Effector memory CD8-positive, alpha-beta T cell (primary cell): ENCODE measurements at regions not wholly inside any gene's neighbourhood (a gene's known extent, or its start where the extent isn't known, plus 50 kb on each side); places are given as distances from the start of the nearest gene placed in this dataset.
"Not testable (repeated sequence)": the region's sequence is repeated elsewhere in the genome, so short reads cannot be mapped to it uniquely, and the experiment has no call there.

Experiments used
- ATAC-seq: fragments of 150-1000 bp; cut with Tn5 transposase; replicated peaks from 2 replicates; pipeline ENCODE4 v1.10.0; 2021; ENCODE audit warnings: mild to moderate bottlenecking, moderate library complexity
- DNase-seq, 3 experiments: peaks; one replicate each; pipeline ENCODE4 v3.0.0; 2021
- H3K27ac Mint-ChIP-seq, 2 donors: one replicate each; pipeline ENCODE4 v1.8.0; 2022; ENCODE audit warnings: mild to moderate bottlenecking in 2 of 2, mixed read lengths in 2 of 2, moderate library complexity in 2 of 2
- H3K27me3 Mint-ChIP-seq, 2 donors: one replicate each; pipeline ENCODE4 v1.8.0; 2022; ENCODE audit warnings: mixed read lengths in 2 of 2
- H3K36me3 Mint-ChIP-seq: one replicate; pipeline ENCODE4 v1.8.0; 2022; ENCODE audit warnings: mild to moderate bottlenecking, moderate library complexity, mixed read lengths; ENCODE audit not compliant: insufficient read depth
- H3K4me1 Mint-ChIP-seq, 2 donors: one replicate each; pipeline ENCODE4 v1.8.0; 2022; ENCODE audit warnings: low read depth in 2 of 2, mixed read lengths in 2 of 2
- H3K4me3 Mint-ChIP-seq, 2 donors: one replicate each; pipeline ENCODE4 v1.8.0; 2022; ENCODE audit warnings: mild to moderate bottlenecking in 2 of 2, mixed read lengths in 2 of 2, moderate library complexity in 2 of 2
- H3K9me3 Mint-ChIP-seq, 2 donors: one replicate each; pipeline ENCODE4 v1.8.0; 2022; ENCODE audit warnings: mixed read lengths in 2 of 2

- H3K27ac Mint-ChIP-seq, result no peak overlapping the region
- no peaks in the 10 kb centered on the region for H3K27me3 Mint-ChIP-seq
- peaks cover 0 to 2% of the 10 kb centered on the region in 2 donors for H3K9me3 Mint-ChIP-seq
- ATAC-seq, result no peak
- no peak for DNase-seq
- no peaks in the 10 kb centered on the region for H3K36me3 Mint-ChIP-seq
- H3K4me3 Mint-ChIP-seq, result no peak overlapping the region
- H3K4me1 Mint-ChIP-seq, result no peaks in the 10 kb centered on the region
Observed at GRCh38 chr4:188987011-188987410, 847.8 kb downstream of the TRIML1 start.

- Mint-ChIP-seq H3K36me3 (no peaks in the 10 kb centered on the region), H3K4me3 (no peak overlapping the region), H3K4me1 (no peaks in the 10 kb centered on the region), H3K27me3 (no peaks in the 10 kb centered on the region), H3K27ac (no peak overlapping the region), H3K9me3 (peaks cover 3 to 5% of the 10 kb centered on the region in 2 donors)
- DNase-seq (no peak), ATAC-seq (no peak)
Observed at GRCh38 chr4:188988131-188988530, 848.9 kb downstream of the TRIML1 start.

DNA sequence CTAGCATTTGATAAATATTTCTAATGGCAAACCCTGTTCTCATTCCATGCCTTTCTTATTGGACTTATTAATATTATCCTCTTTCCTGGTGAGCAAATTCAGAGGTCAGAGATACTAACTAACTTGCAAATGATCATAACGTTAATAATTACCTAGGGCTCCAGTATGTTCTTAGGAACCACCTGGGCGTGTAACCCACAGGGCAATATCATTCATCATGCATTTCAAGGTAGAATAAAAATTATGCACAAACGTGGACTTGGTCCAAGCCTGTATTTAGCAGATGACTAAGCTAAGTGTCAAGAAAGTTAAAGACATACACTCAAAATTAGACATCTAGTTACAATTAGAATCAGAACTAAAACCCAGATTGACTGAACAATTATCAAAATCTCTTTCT is 850.1 kb downstream of the TRIML1 start:
- no peaks in the 10 kb centered on the region for H3K36me3 Mint-ChIP-seq
- no peak overlapping the region for H3K4me3 Mint-ChIP-seq
- no peak for DNase-seq
- H3K4me1 Mint-ChIP-seq, result no peaks in the 10 kb centered on the region
- no peak overlapping the region for H3K27ac Mint-ChIP-seq
- H3K27me3 Mint-ChIP-seq, result no peaks in the 10 kb centered on the region
- peaks cover 5 to 6% of the 10 kb centered on the region in 2 donors for H3K9me3 Mint-ChIP-seq
- ATAC-seq, result no peak

DNA sequence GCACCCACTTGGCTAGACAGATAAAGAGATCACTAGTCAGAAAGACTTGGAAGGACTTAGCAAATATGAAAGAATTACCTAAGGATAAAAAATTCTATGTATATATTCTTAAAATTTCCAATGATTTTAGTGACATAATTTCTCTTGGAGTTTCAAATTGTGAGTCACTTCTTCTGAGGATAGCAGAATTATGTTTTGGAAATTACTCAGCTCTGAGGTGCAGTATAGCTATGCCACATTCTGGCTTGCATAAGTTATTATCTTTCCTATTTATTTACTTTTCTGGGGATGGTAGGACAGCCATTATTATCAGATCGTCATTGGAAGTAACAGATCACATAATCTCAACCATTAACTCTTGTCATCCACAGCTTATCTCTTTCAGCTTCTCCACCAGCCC is 853.5 kb downstream of the TRIML1 start:
- DNase-seq (no peak), ATAC-seq (no peak)
- H3K27ac Mint-ChIP-seq, result no peak overlapping the region
- no peaks in the 10 kb centered on the region for H3K36me3 Mint-ChIP-seq
- H3K9me3 Mint-ChIP-seq, result peaks cover 3 to 11% of the 10 kb centered on the region in 2 donors
- no peak overlapping the region for H3K4me3 Mint-ChIP-seq
- H3K27me3 Mint-ChIP-seq, result no peaks in the 10 kb centered on the region
- H3K4me1 Mint-ChIP-seq, result no peaks in the 10 kb centered on the region

DNA sequence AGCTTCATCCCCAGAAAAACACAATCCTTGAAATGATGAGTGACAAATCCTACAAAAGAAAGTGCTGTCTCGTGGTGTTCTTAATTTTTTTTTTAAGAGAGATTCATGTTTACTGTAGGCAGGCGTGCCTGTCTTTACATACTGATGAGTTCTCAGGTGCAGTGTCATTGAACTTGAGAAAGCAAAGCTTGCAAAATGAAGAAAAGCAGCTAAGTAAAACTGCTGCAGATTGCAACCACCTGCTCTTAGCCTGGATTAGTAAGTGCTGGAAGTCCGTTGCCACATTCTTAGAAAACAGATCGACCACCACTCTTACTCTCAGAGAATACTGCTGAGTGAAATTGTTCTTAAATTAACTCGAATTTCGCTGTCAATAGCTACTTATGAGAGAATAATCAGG is 854.6 kb downstream of the TRIML1 start:
- no peaks in the 10 kb centered on the region for H3K27me3 Mint-ChIP-seq
- DNase-seq (no peak), ATAC-seq (no peak)
- H3K4me1 Mint-ChIP-seq, result no peaks in the 10 kb centered on the region
- H3K9me3 Mint-ChIP-seq, result peaks cover 3 to 16% of the 10 kb centered on the region in 2 donors
- H3K27ac Mint-ChIP-seq, result no peak overlapping the region
- no peaks in the 10 kb centered on the region for H3K36me3 Mint-ChIP-seq
- H3K4me3 Mint-ChIP-seq, result no peak overlapping the region

DNA sequence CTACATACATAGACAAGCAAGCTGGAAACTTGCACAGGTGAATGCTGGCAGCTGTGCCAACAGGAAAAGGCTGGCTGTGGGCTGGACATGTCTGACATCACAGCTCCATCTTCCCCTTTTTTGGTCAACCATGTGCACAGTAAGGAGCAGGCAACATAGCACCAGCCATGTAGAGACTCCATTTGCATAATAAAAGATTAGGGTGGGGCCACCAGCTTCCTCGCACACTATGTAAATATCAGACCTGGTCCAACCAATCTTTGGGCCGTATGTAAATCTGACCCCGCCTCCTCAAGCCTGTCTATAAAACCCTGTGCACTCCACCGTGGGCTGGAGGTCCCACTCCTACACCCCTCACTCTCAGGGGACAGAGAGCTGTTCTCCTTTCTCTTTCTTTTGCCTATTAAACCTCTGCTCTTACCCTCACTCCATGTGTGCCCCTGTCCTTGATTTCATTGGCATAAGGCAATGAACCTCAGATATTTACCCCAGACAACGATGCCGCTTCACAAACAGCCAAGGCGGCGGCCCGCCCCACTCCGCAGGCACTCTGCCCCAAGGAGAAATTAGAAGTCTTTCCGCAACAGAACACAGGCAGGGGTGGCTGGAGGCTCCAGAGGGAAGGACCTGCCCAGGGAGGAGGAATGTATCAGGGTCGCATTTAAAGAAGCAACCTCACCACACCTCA is 862.2 kb downstream of the TRIML1 start:
- DNase-seq, result no peak
- Mint-ChIP-seq H3K4me3 (no peak overlapping the region), H3K4me1 (no peaks in the 10 kb centered on the region), H3K9me3 (peaks cover 7 to 15% of the 10 kb centered on the region in 2 donors), H3K27me3 (no peaks in the 10 kb centered on the region), H3K36me3 (no peaks in the 10 kb centered on the region), H3K27ac (no peak overlapping the region)
- ATAC-seq, result no peak

DNA sequence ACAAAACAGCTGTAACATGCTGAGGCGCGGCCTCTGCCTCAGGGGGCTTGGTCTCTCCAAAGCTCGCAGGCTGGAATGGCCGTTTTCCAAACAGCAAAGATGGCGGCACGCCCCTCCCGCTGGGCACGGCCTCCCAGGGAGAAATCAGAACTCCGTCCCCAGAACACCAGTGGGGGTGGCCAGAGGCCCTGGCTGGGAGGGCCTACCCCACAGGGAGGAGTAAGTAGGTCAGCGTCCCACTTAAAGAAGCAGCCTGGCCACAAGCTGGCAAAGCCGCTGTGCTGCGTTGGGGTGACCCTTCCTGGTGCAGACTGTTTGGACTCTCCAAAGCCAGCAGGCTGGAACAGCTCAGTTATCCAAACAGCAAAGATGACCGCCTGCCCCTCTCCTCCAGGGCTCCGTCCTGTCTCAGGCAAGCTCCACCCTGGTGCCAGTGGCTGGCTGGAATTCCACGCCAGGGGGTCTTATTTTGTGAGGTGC is 862.8 kb downstream of the TRIML1 start:
- H3K4me3 Mint-ChIP-seq, result no peak overlapping the region
- DNase-seq (no peak), ATAC-seq (no peak)
- no peak overlapping the region for H3K27ac Mint-ChIP-seq
- H3K36me3 Mint-ChIP-seq, result no peaks in the 10 kb centered on the region
- H3K9me3 Mint-ChIP-seq, result peaks cover 7 to 12% of the 10 kb centered on the region in 2 donors
- H3K27me3 Mint-ChIP-seq, result no peaks in the 10 kb centered on the region
- H3K4me1 Mint-ChIP-seq, result no peaks in the 10 kb centered on the region

DNA sequence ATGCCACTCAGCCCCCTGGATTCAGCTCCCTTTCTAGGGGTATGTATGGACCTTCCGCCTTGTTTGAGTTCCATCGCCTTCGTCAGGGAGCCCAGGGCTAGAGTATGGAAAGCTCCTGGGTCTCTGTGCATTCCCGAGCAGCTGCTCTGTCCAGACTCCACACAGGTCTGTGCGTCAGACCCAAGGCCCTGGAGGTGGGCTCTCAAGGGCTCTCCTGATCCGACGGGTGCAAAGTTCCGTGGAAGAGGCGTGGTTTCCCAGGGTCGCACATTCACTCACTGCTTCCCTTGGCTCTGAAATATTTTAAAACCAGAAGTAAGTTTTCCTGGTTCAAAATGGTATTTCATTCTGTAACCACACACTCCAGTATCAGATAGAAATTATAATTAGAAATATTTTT is 863.2 kb downstream of the TRIML1 start:
- no peak overlapping the region for H3K4me3 Mint-ChIP-seq
- H3K27me3 Mint-ChIP-seq, result no peaks in the 10 kb centered on the region
- DNase-seq, result no peak
- no peaks in the 10 kb centered on the region for H3K36me3 Mint-ChIP-seq
- no peak for ATAC-seq
- no peaks in the 10 kb centered on the region for H3K4me1 Mint-ChIP-seq
- peaks cover 7 to 12% of the 10 kb centered on the region in 2 donors for H3K9me3 Mint-ChIP-seq
- H3K27ac Mint-ChIP-seq, result no peak overlapping the region

DNA sequence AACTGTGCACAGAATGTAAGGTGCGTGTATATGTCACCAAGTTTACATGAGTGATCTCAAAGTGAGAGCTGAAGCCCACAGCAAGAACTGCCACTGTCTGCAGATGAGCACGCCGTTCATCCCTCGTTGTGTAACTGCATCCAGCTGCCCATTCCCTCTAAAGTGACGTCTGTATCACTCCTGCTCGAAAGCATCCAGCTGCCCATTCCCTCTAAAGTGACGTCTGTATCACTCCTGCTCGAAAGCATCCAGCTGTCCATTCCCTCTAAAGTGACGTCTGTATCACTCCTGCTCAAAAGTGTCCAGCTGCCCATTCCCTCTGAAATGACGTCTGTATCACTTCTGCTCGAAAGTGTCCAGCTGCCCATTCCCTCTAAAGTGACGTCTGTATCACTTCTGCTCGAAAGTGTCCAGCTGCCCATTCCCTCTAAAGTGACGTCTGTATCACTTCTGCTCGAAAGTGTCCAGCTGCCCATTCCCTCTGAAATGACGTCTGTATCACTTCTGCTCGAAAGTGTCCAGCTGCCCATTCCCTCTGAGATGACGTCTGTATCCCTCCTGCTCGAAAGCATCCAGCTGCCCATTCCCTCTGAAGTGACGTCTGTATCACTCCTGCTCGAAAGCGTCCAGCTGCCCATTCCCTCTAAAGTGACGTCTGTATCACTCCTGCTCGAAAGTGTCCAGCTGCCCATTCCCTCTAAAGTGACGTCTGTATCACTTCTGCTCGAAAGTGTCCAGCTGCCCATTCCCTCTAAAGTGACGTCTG is 871.4 kb downstream of the TRIML1 start:
- H3K4me1 Mint-ChIP-seq, DNase-seq, H3K27ac Mint-ChIP-seq, ATAC-seq, H3K27me3 Mint-ChIP-seq, H3K36me3 Mint-ChIP-seq, H3K4me3 Mint-ChIP-seq: not testable (repeated sequence)
- H3K9me3 Mint-ChIP-seq, result peaks cover 13 to 15% of the 10 kb centered on the region in 2 donors

DNA sequence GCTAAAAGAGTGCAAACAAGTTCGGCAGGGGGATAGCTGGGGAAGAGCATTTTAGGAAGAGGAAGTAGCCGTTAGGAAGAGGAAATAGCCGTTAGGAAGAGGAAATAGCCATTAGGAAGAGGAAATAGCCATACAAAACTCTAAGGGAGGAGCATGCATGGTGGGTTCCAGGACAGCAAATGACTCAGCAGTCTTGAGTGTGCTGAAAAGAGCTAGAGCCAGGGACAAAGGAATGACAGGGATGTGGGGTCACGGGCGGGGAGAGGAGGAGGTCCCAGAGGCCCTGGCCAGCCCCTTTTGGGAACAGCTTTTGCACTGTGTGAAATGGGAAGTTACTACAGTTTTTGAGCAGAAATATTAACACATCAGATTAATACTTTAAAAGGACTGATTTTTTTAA is 882.6 kb downstream of the TRIML1 start:
- H3K4me3 Mint-ChIP-seq, result no peak overlapping the region
- DNase-seq (no peak), ATAC-seq (no peak)
- H3K9me3 Mint-ChIP-seq, result peaks cover 6 to 10% of the 10 kb centered on the region in 2 donors
- H3K4me1 Mint-ChIP-seq, result no peaks in the 10 kb centered on the region
- no peaks in the 10 kb centered on the region for H3K27me3 Mint-ChIP-seq
- H3K27ac Mint-ChIP-seq, result no peak overlapping the region
- no peaks in the 10 kb centered on the region for H3K36me3 Mint-ChIP-seq

- ATAC-seq (no peak), DNase-seq (no peak)
- H3K27me3 Mint-ChIP-seq, result no peaks in the 10 kb centered on the region
- no peak overlapping the region for H3K4me3 Mint-ChIP-seq
- peaks cover 6 to 10% of the 10 kb centered on the region in 2 donors for H3K9me3 Mint-ChIP-seq
- no peaks in the 10 kb centered on the region for H3K4me1 Mint-ChIP-seq
- H3K27ac Mint-ChIP-seq, result no peak overlapping the region
- H3K36me3 Mint-ChIP-seq, result no peaks in the 10 kb centered on the region
Observed at GRCh38 chr4:189022440-189023035, 883.3 kb downstream of the TRIML1 start.

GRCh38 chr4:189029976-189030504 is 890.8 kb downstream of the TRIML1 start:
- Mint-ChIP-seq H3K4me1 (no peaks in the 10 kb centered on the region), H3K27me3 (no peaks in the 10 kb centered on the region), H3K4me3 (no peak overlapping the region), H3K36me3 (no peaks in the 10 kb centered on the region), H3K9me3 (peaks cover under 1 to 3% of the 10 kb centered on the region in 2 donors), H3K27ac (no peak overlapping the region)
- no peak for ATAC-seq
- no peak for DNase-seq

DNA sequence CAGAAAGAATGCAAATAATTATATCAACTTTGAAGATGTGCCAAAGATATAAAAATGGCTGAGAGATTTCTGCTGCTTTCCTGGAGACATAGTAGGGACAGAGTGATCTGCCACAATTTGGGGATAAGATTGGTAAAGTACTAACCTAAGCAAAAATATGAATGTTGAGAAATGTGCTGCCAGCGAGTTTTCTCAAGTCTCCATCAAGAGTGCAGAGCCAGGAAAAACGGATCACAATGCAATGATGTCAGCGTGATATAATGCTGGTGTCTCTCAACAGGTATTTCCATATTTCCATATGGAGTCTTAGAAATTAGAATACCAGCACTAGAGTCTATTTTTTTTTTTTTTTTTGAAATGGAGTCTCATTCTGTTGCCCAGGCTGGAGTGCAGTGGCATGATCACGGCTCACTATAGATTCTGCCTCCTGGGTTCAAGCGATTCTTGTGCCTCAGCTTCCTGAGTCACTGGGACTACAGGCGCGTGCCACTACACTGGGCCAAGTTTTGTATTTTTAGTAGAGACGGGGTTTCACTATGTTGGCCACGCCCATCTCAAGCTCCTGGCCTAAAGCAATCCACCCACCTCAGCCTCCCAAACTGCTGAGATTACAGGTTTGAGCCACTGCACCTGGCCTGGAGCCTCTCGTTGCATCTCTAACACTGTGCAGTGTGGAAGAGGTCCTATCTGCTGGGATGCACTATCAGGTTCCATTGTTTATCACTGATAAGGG is 893.5 kb downstream of the TRIML1 start:
- ATAC-seq, result no peak
- Mint-ChIP-seq H3K27me3 (no peaks in the 10 kb centered on the region), H3K9me3 (peaks cover 6 to 9% of the 10 kb centered on the region in 2 donors), H3K27ac (no peak overlapping the region), H3K4me3 (no peak overlapping the region), H3K36me3 (no peaks in the 10 kb centered on the region), H3K4me1 (no peaks in the 10 kb centered on the region)
- no peak for DNase-seq
